Ectodermal cell (in vitro differentiated cells): ENCODE measurements at regions not wholly inside any gene's neighbourhood (a gene's known extent, or its start where the extent isn't known, plus 50 kb on each side); places are given as distances from the start of the nearest gene placed in this dataset.

Experiments used
- H3K27ac ChIP-seq: 2 replicates; pipeline ENCODE4 v1.7.0; 2013; ENCODE audit warnings: mild to moderate bottlenecking, low read depth, low read length; ENCODE audit not compliant: insufficient read depth, poor library complexity, severe bottlenecking
- H3K27me3 ChIP-seq: 2 replicates; pipeline ENCODE4 v1.7.0; 2013; ENCODE audit warnings: mild to moderate bottlenecking, low read length; ENCODE audit not compliant: insufficient read depth, control insufficient read depth, poor library complexity, severe bottlenecking
- H3K36me3 ChIP-seq: one replicate; pipeline ENCODE4 v1.7.0; 2013; ENCODE audit warnings: low read length; ENCODE audit not compliant: control insufficient read depth, insufficient read depth
- H3K4me1 ChIP-seq: one replicate; pipeline ENCODE4 v1.7.0; 2013; ENCODE audit warnings: low read length; ENCODE audit not compliant: control insufficient read depth, insufficient read depth
- H3K4me3 ChIP-seq: 2 replicates; pipeline ENCODE4 v1.7.0; 2013; ENCODE audit warnings: low read depth, low read length, control low read depth; ENCODE audit not compliant: insufficient read depth
- H3K9me3 ChIP-seq: 2 replicates; pipeline ENCODE4 v1.7.0; 2013; ENCODE audit warnings: mild to moderate bottlenecking, low read length, moderate library complexity; ENCODE audit not compliant: control insufficient read depth
- WGBS, 2 experiments: methylation state at CpG; one replicate each; pipeline ENCODE4 v1.1.7; 2013; ENCODE audit warnings: missing lambda C conversion rate in 2 of 2; 5-methylcytosine and 5-hydroxymethylcytosine counted together

DNA sequence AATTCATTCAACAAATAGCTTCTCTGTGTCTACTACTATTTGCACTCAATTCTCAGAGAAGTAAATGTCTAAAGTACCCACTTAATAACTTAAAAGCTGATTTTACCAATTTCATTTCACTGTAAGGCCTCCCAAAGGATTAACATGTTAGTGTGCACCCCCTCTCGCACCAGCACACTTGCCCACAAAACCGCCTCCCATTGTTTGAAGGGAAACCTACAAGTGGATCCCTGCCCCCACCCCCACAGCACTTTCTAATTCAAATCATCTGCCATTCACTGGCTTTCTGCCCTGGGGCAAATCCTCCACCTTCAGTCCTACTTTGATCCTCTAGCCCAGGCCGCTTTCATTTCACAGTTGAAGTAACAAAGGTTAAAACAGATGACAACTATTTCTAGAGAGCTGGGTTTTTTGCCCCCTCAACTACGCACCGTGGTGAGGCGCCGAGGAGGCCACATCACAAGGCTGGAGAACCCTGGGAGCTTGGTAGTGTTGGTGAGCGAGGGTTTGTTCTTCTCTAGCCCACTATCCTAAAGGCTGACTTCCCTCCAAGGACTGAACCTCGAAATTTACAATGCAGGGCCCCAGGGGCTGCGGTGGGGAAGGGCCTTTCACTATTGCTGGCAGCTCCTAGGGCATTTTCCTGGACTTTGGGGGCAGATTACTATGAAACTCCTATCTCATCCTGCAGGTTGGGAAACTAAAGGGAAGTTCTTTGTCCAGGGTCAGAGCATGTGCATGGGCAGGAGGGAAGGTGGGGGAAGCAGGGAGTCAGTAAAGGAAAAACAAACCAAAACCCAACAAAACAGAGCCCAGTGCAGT, 517.4 kb upstream of the ZMIZ1 start:
- H3K4me1 ChIP-seq: peaks cover 30% of the 10 kb centered on the region
- no peaks in the 10 kb centered on the region for H3K36me3 ChIP-seq
- 8 to 13% methylated on average over 10 of the region's 10 CpGs for WGBS, 2 experiments
- no peaks in the 10 kb centered on the region for H3K9me3 ChIP-seq
- peaks cover 8% of the 10 kb centered on the region for H3K27me3 ChIP-seq
- peak overlapping the region; percentile 56 for H3K27ac ChIP-seq
- no peak overlapping the region for H3K4me3 ChIP-seq

DNA sequence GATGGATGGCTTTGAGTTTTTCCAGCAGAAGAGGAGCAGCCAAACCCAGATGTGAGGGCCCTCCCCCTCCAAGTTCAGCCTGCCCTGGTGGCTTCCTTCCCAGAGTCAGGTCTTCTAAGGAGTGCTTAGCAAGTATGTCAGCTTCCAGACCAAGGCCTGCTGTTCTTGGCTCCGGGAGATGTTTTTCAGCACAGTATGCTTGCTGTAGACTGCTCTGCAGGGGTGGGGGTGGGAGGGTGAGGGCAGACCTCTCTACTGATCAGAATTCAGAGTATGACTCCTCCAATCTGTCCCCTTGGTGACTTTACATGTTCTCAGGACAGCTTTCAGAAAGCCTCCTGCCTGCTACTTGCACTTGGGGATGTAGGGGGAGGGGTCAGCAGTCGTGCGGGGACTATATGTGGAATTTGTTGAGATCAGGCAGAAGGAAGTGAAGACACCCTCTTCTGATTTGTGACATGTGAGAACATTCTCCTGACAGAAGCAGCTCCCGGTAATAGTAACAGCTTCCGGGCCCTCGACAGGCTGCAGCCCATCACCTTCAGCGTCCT, 516.4 kb upstream of the ZMIZ1 start:
- H3K36me3 ChIP-seq: no peaks in the 10 kb centered on the region
- WGBS, 2 experiments: 46 to 47% methylated on average over 7 of the region's 7 CpGs
- H3K4me3 ChIP-seq: no peak overlapping the region
- H3K9me3 ChIP-seq: no peaks in the 10 kb centered on the region
- peaks cover 27% of the 10 kb centered on the region for H3K4me1 ChIP-seq
- no peak overlapping the region for H3K27ac ChIP-seq
- peaks cover 8% of the 10 kb centered on the region for H3K27me3 ChIP-seq

DNA sequence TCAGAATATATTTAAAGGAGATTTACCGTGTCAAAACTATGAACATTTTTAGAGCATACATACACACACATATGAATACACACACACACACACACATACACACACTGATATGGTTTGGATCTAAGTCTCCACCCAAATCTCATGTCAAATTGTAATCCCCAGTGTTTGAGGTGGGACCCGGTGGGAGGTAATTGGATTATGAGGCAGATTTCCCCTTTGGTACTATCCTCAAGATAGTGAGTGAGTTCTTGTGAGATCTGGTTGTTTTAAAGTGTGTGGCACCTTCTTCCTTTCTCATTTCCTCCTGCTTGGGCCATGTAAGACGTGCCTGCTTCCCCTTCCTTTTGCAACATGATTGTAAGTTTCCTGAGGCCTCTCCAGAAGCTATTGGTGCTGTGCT, 515.0 kb upstream of the ZMIZ1 start:
- WGBS, 2 experiments: 85 to 86% methylated on average over 3 of the region's 3 CpGs
- Histone ChIP-seq H3K27me3 (peaks cover 8% of the 10 kb centered on the region), H3K9me3 (no peaks in the 10 kb centered on the region), H3K4me3 (no peak overlapping the region), H3K36me3 (no peaks in the 10 kb centered on the region), H3K27ac (no peak overlapping the region), H3K4me1 (peaks cover 27% of the 10 kb centered on the region)

- 88 to 95% methylated on average over 2 of the region's 2 CpGs for WGBS, 2 experiments
- H3K9me3 ChIP-seq: no peaks in the 10 kb centered on the region
- H3K4me3 ChIP-seq: no peak overlapping the region
- H3K27me3 ChIP-seq: peaks cover 8% of the 10 kb centered on the region
- peaks cover 38% of the 10 kb centered on the region for H3K4me1 ChIP-seq
- H3K27ac ChIP-seq: no peak overlapping the region
- H3K36me3 ChIP-seq: no peaks in the 10 kb centered on the region
Observed at GRCh38 chr10:78555128-78555527, 513.6 kb upstream of the ZMIZ1 start.

GRCh38 chr10:78556705-78557432, 511.9 kb upstream of the ZMIZ1 start:
- Histone ChIP-seq H3K9me3 (no peaks in the 10 kb centered on the region), H3K4me1 (peaks cover 23% of the 10 kb centered on the region), H3K36me3 (no peaks in the 10 kb centered on the region), H3K27me3 (peaks cover 8% of the 10 kb centered on the region), H3K27ac (no peak overlapping the region), H3K4me3 (no peak overlapping the region)
- WGBS, 2 experiments: 90 to 92% methylated on average over 2 of the region's 2 CpGs

GRCh38 chr10:78557433-78557925, 511.3 kb upstream of the ZMIZ1 start:
- Histone ChIP-seq H3K9me3 (no peaks in the 10 kb centered on the region), H3K4me3 (no peak overlapping the region), H3K36me3 (no peaks in the 10 kb centered on the region), H3K27me3 (peaks cover 8% of the 10 kb centered on the region), H3K4me1 (peaks cover 18% of the 10 kb centered on the region), H3K27ac (no peak overlapping the region)
- 85 to 94% methylated on average over 2 of the region's 2 CpGs for WGBS, 2 experiments

DNA sequence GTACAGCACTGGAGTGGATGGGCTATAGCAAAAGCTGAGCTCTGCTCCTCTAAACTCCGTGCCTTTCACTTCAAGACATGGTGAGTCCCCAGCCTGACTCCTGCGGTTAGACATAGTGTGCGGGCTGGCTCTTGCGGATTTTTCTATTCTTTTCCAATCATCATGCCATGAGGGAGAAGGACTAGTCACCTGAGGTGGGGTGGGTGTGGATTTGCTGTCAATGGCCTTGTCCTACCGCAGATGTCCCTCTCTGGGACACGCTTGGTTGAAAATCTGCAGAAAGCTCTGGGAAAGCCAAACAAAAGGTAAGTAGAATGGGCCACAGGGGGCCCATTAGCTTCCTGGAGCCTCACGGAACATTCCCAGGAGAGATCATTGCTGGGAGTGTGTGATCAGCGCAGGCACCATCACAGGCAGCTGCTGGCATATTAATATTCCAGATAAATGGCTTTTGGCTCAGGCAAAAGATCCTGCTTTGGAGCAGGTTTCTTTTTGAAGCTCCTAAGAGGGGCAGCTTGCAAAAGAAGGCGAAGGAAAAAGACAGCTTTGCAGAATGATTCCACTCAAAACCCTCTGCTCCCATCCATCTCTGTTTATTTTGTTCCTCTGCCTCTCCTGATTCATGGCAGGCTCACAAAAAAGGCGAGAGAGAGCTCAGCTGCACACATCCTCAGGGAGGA, 509.0 kb upstream of the ZMIZ1 start:
- peaks cover 8% of the 10 kb centered on the region for H3K27me3 ChIP-seq
- 36 to 41% methylated on average over 10 of the region's 10 CpGs for WGBS, 2 experiments

DNA sequence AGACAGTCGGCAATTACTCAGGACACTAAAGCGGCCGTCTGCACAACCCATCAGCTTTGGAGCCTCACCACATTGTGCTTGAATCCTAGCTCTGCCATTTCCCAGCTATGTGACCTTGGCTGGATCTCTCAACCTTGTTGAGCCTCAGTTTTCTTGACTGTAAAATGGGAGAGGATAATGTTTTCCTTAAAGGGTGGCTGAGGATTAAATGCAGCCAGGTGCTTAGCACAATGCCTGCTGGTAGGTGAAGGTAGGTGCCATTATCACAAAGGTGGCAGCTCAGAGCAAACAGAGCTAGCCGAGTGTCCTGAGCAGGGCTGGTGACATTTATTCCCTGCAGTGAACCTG, 508.5 kb upstream of the ZMIZ1 start:
- Histone ChIP-seq H3K4me3 (no peak overlapping the region), H3K36me3 (no peaks in the 10 kb centered on the region), H3K4me1 (peaks cover 11% of the 10 kb centered on the region), H3K27ac (no peak overlapping the region), H3K9me3 (no peaks in the 10 kb centered on the region), H3K27me3 (peaks cover 3% of the 10 kb centered on the region)
- WGBS, 2 experiments: 83 to 87% methylated on average over 4 of the region's 4 CpGs

More for the DNA sequence above, 509.0 kb upstream of the ZMIZ1 start:
- H3K4me3 ChIP-seq: no peak overlapping the region
- H3K9me3 ChIP-seq: no peaks in the 10 kb centered on the region
- no peaks in the 10 kb centered on the region for H3K36me3 ChIP-seq
- peaks cover 11% of the 10 kb centered on the region for H3K4me1 ChIP-seq
- no peak overlapping the region for H3K27ac ChIP-seq

GRCh38 chr10:78563314-78563713, 505.5 kb upstream of the ZMIZ1 start:
- no peaks in the 10 kb centered on the region for H3K36me3 ChIP-seq
- H3K27ac ChIP-seq: no peak overlapping the region
- no peaks in the 10 kb centered on the region for H3K27me3 ChIP-seq
- H3K4me1 ChIP-seq: peaks cover 17% of the 10 kb centered on the region
- no peak overlapping the region for H3K4me3 ChIP-seq
- no peaks in the 10 kb centered on the region for H3K9me3 ChIP-seq
- WGBS, 2 experiments: 82 to 94% methylated on average over 1 of the region's 2 CpGs

- Histone ChIP-seq H3K9me3 (no peaks in the 10 kb centered on the region), H3K4me3 (no peak overlapping the region), H3K27ac (no peak overlapping the region), H3K27me3 (no peaks in the 10 kb centered on the region), H3K4me1 (peaks cover 7% of the 10 kb centered on the region), H3K36me3 (no peaks in the 10 kb centered on the region)
- WGBS, 2 experiments: 96 to 98% methylated on average over 3 to 4 of the region's 4 CpGs
Observed at GRCh38 chr10:78565841-78566240, 502.9 kb upstream of the ZMIZ1 start.
